Fibroblast of skin of scalp (primary cell): ENCODE measurements at regions not wholly inside any gene's neighbourhood (a gene's known extent, or its start where the extent isn't known, plus 50 kb on each side); places are given as distances from the start of the nearest gene placed in this dataset.
"Not testable (repeated sequence)": the region's sequence is repeated elsewhere in the genome, so short reads cannot be mapped to it uniquely, and the experiment has no call there.

Experiments used
- DNase-seq: peaks from one replicate; pipeline ENCODE4 v3.0.0-alpha.2; 2013

DNA sequence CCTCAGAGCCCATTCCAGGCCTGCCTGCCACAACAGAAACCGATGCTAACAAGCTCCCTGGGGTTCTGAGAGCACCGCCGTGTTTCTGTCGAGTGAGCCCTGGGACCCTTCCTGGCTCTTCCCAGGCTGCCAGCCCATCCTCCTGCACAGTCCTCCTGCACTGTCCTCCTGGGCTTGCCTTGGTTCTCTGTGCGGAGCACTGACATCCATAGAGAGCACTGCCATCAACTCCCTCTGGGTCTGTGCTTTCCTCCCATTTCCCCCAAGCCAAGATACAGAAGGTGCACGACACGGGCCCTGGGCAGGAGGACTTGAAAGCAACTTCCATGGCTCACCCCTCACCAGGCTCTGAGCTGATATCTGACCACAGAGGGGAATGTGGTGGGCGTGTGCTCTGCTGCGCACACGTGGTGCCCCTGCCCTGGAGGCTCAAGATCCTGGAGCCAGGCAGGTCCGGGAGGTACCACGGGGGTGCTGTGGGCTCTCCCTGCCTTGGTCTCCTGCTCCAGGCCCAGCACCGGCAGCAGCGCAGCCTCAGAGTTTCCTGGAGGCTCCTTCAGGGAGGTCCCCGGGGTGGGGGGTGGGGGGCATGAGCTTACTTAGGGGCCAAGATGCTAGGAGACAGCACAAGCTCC, 304.2 kb downstream of the BRD1 start:
- DNase-seq = no peak

- no peak for DNase-seq
Measured at GRCh38 chr22:49522582-49523373, 304.9 kb downstream of the BRD1 start.

DNA sequence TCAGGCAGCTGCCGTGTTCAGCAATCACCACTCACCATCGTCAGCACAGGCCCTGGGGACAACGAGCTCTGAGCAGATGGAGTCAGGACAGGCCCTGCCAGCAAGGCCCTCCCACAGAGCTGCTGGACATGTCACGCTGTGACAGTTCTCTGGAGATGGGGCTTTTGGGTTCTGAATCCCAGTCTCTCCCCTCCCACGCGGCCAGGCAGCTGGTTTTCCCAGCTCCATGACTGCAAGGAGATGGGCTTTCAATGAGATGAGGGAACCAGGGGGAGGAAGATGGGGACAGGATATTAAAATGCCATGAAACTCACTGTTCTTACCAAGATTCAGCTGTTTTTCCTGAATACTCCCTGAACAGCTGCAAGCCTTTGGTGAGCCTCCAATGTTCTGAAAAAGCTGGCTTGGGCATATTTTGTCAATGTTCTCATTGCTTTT, 305.9 kb downstream of the BRD1 start:
- no peak for DNase-seq

DNA sequence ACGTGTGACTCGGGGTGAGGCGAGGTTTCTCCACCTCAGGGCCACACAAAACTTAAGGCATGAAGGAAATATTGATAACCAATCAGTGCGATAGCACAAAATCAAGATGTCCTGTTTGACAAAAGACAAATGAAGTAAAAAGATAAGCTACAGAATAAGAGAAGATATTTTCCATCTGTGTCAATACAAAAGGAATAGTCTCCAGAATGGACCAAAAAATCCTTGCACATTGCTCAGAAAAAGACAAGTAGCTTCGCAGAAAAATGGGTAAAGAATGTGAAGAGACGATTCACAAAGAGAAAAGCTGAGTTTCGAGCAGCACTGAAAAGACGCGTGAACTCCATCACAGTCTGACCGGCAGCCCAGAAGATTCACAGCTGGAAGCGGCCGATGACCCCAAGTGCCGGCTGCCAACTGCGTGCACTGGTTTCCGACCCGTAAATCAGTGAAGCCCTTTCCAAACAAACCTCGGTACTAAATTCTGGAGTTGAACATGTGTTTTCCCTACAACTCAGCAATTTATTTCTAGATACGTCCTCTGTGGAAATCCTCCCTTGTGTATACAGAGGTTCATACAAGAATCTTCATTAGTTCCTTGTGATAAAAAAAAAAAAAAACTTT, 308.4 kb downstream of the BRD1 start:
- DNase-seq = no peak

- DNase-seq = no peak
Measured at GRCh38 chr22:49518436-49518970, 309.2 kb downstream of the BRD1 start.

GRCh38 chr22:49517667-49518185, 309.9 kb downstream of the BRD1 start:
- DNase-seq = no peak

DNA sequence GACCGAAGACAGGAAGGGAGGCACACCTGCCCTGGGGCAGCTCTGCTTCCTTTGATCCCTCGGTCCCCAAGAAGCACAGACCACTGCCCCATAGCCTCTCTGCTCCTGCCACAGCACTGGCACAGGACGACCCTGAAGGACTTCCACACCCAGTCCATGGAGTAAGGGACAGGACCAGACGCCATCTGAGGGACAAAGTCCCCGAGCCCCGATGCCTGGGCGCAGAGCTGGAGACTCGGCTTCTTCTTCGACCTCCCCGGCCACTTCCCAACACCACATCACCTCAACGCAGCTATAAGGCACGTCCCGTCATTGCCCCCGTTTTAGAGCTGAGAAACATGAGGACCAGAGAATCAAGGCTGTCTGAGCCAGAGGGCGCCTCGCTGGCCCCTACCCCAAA, 310.5 kb downstream of the BRD1 start:
- DNase-seq = no peak

GRCh38 chr22:49515475-49515874, 312.2 kb downstream of the BRD1 start:
- peak; percentile 37 for DNase-seq

GRCh38 chr22:49514641-49515040, 313.0 kb downstream of the BRD1 start:
- no peak for DNase-seq

DNA sequence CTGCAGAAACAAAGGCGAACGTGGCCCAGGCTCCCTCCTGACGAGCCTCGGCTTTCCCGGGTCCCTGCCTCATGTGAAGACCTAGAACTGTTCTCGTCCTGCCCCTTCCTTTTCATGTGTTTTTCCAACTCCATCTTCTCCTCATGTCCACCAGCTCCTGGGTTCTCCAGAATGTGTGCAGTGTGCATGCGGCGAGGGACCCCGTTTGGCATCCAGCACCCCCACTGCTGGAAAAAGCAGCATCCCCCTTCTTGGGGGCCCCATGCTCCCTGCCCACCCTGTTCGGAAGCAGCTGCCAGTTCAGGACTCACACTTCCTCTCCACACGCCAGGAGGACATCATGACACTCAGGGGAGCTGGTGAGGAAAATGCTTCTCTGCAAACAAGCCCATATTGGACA, 313.5 kb downstream of the BRD1 start:
- no peak for DNase-seq

- DNase-seq = no peak
Measured at GRCh38 chr22:49513358-49513851, 314.3 kb downstream of the BRD1 start.

DNA sequence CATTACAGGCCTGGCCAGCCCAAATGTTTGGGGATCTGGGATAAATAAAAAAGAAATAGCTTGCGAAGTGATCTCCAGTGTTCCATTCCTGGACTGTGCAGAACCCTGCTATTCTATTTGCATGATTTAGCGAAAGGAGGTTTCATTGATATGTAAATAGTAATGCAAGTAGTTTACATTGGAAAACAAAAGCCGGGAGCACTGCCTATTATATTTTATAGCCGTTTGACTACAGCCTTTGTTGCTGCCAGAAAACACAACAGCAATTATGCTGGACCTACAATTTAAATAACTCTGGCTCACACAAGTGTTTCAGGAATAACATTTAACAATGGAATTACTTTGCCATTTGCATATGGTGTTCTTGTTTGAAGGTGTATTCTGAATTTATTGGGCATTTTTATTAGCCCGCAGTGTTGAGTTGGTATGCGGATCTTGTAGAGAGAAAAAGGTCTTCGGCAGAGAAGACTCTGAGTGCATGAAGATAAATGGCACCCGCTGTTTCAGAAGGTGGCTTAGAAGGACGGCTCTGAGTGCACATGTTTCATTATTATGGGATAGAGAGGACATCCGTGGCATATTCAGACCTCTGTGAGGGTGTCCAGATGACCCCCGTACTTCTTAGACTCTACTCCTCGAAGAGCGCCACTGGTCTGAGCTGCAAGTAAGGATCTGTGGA, 315.0 kb downstream of the BRD1 start:
- DNase-seq = no peak

DNA sequence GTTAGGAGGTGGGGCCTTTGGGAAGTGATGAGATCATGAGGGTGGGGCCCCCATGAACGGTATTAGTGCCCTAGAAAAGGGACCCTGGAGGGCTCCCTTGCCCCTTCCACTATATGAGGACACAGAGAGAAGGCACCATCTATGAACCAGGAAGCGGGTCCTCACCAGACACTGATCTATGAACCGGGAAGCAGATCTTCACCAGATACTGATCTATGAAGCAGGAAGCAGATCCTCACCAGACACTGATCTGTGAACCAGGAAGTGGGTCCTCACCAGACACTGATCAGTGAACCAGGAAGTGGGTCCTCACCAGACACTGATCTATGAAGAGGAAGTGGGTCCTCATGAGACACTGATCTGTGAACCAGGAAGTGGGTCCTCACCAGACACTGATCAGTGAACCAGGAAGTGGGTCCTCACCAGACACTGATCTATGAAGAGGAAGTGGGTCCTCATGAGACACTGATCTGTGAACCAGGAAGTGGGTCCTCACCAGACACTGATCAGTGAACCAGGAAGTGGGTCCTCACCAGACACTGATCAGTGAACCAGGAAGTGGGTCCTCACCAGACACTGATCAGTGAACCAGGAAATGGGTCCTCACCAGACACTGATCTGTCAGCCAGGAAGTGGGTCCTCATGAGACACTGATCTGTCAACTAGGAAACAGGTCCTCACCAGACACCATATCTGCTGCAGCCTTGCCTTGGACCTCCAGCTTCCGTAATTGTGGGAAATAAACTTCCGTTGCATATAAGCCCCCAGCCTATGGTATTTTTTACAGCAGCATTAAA, 316.1 kb downstream of the BRD1 start:
- DNase-seq = not testable (repeated sequence)

GRCh38 chr22:49510718-49511117, 317.0 kb downstream of the BRD1 start:
- no peak for DNase-seq

DNA sequence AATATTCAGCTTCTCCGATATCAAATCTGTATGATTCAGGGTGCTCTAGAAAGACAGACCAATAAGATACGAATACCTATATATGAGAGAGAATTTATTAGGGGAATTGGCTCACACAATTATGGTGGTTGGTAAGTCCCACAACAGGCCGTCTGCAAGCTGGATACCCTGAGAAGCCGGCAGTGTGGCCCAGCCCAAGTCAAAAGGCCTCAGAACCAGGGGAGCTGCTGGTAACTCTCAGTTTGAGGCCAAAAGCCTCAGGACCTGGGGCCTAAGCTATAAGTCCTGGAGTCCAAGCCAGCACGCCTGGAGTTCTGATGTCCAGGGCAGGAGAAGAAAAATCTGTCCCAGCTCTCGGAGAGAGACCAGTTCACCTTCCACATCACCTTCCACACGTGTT, 318.7 kb downstream of the BRD1 start:
- no peak for DNase-seq

DNA sequence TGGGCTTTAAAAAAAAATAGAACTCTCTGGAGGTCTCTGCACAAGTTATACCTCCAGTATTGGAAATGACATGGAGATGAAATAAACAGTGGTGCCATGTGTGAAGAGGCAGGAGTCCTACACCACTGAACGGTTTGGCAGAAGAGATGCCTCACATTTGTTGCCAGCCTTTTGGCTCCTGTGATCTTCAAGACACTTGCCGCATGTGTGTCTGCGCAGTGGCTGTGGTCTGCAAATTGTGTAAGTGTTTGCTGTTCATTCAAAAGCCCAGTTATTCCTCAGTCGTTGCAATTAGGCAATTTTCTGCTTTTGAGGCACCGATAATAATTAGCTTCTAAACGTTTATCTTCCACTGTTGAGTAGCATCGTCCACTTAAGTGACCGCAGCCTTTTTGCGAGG, 319.1 kb downstream of the BRD1 start:
- DNase-seq = no peak

DNA sequence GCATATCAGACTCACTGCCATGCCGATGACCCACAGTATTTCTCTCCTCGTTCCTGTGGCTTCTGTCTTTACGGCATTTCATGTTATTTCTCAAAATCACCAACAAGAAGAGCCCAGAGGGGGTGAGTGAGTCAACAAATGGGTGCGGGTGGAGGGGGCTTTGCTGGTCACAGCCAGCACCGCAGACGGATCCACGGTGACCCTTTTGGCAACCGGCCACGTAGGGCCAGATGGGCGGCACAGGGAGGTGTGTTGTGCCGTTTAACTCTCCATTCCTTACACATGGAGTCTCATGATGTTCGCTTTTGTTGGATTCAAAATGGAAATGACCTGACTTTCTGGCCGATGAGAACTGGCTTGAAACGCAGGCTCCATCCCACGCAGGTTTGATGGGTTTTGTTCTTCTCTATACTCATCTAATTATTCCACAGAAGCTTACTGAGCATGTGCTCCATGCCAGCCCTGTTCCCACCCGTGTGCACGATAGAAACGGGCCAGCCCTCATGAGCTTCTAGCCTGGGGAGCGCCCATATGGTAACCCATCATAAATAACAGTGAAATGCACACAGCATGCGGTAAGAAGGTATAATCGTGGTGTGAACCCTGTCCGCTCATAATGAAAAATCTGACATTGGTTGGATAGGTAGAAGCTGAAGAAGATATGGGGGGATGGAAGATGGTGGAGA, 319.9 kb downstream of the BRD1 start:
- no peak for DNase-seq

GRCh38 chr22:49506010-49506400, 321.7 kb downstream of the BRD1 start:
- DNase-seq = no peak

DNA sequence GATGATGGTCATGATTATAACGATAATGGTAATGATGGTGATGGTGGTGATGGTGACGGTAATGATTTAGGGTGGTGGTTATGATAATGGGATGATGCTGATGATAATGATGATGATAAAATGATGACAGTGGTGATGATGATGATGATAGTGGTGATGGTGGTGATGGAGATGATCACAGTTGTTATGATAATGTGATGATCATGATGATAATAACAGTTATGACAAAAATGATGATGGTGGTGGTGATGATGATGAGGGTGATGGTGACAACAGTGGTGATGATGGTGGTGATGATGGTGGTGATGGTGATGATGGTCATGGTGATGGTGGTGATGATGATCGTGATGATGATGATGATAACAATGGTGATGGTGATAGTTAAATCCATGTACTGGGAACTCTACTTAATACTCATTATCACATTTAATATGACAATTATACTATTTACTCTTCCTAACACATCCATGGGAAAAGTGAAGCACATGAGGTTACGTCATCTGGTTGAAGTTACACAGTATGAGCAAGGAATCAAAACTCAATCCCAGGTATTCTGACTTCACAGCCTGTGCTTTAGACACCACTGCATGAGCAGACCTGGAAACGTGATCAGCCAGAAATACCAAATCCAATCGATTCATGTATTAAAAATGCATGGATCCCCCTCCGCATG, 322.2 kb downstream of the BRD1 start:
- DNase-seq = no peak

- no peak for DNase-seq
Measured at GRCh38 chr22:49503896-49504521, 323.7 kb downstream of the BRD1 start.
